ENCODE measurements at regions not wholly inside any gene's neighbourhood (a gene's known extent, or its start where the extent isn't known, plus 50 kb on each side); places are given as distances from the start of the nearest gene placed in this dataset.

GRCh38 chr9:105148328-105149006, 96.0 kb upstream of the SLC44A1 start:
- no peak for DNase-seq

- DNase-seq, result no peak
Observed at GRCh38 chr9:105150991-105151685, 93.3 kb upstream of the SLC44A1 start.

GRCh38 chr9:105151686-105151995, 92.8 kb upstream of the SLC44A1 start:
- DNase-seq, result no peak

- no peak for DNase-seq
Observed at GRCh38 chr9:105154723-105155191, 89.7 kb upstream of the SLC44A1 start.

- no peak for DNase-seq
Observed at GRCh38 chr9:105157171-105157583, 87.3 kb upstream of the SLC44A1 start.

GRCh38 chr9:105158020-105158419, 86.4 kb upstream of the SLC44A1 start:
- no peak for DNase-seq

- DNase-seq, result no peak
Observed at GRCh38 chr9:105158898-105159297, 85.6 kb upstream of the SLC44A1 start.

- peak; percentile 34 for DNase-seq
Observed at GRCh38 chr9:105168870-105169319, 75.6 kb upstream of the SLC44A1 start.

- DNase-seq, result no peak
Observed at GRCh38 chr9:105171076-105171475, 73.4 kb upstream of the SLC44A1 start.

- DNase-seq, result no peak
Observed at GRCh38 chr9:105171589-105171988, 72.9 kb upstream of the SLC44A1 start.

GRCh38 chr9:105172436-105172835, 72.0 kb upstream of the SLC44A1 start:
- no peak for DNase-seq

- DNase-seq, result no peak
Observed at GRCh38 chr9:105173306-105173705, 71.1 kb upstream of the SLC44A1 start.

- no peak for DNase-seq
Observed at GRCh38 chr9:105173826-105174225, 70.6 kb upstream of the SLC44A1 start.

GRCh38 chr9:105176194-105176593, 68.3 kb upstream of the SLC44A1 start:
- no peak for DNase-seq

GRCh38 chr9:105178076-105178475, 66.4 kb upstream of the SLC44A1 start:
- no peak for DNase-seq

GRCh38 chr9:105187781-105188180, 56.7 kb upstream of the SLC44A1 start:
- no peak for DNase-seq

GRCh38 chr9:105188746-105189145, 55.7 kb upstream of the SLC44A1 start:
- no peak for DNase-seq

- DNase-seq, result no peak
Observed at GRCh38 chr9:105191508-105192121, 52.8 kb upstream of the SLC44A1 start.

- DNase-seq, result no peak
Observed at GRCh38 chr9:105193560-105193959, 50.9 kb upstream of the SLC44A1 start.

- DNase-seq, result no peak
Observed at GRCh38 chr9:105194234-105194633, 50.2 kb upstream of the SLC44A1 start.

Data from hindlimb muscle (tissue), 1 donor.